Stimulated activated effector memory CD8-positive, alpha-beta T cell treated with anti-CD3 and anti-CD28 coated beads, Interleukin-12 subunit alpha, Interleukin-12 subunit beta, amount 100 ng/mL, for 72 hours (primary cell): ENCODE measurements at regions not wholly inside any gene's neighbourhood (a gene's known extent, or its start where the extent isn't known, plus 50 kb on each side); places are given as distances from the start of the nearest gene placed in this dataset.
A peak's percentile ranks its signal among the peaks of the same experiment; 100 is the strongest.

Experiments used
- ATAC-seq: fragments of 150-1000 bp; cut with Tn5 transposase; 2 replicates; pipeline ENCODE4 v1.10.0; 2021
- DNase-seq, 2 donors: peaks; one replicate each; pipeline ENCODE4 v3.0.0; 2021 to 2022; ENCODE audit warnings: low spot score in 2 of 2
- H3K27ac Mint-ChIP-seq: one replicate; pipeline ENCODE4 v1.8.0; 2022; ENCODE audit warnings: mild to moderate bottlenecking, mixed read lengths
- H3K36me3 Mint-ChIP-seq: one replicate; pipeline ENCODE4 v1.8.0; 2022; ENCODE audit warnings: mild to moderate bottlenecking, mixed read lengths
- H3K4me1 Mint-ChIP-seq: one replicate; pipeline ENCODE4 v1.8.0; 2022; ENCODE audit warnings: mixed read lengths
- H3K4me3 Mint-ChIP-seq: one replicate; pipeline ENCODE4 v1.8.0; 2022; ENCODE audit warnings: mild to moderate bottlenecking, mixed read lengths
- H3K9me3 Mint-ChIP-seq: one replicate; pipeline ENCODE4 v1.8.0; 2022; ENCODE audit warnings: mixed read lengths

DNA sequence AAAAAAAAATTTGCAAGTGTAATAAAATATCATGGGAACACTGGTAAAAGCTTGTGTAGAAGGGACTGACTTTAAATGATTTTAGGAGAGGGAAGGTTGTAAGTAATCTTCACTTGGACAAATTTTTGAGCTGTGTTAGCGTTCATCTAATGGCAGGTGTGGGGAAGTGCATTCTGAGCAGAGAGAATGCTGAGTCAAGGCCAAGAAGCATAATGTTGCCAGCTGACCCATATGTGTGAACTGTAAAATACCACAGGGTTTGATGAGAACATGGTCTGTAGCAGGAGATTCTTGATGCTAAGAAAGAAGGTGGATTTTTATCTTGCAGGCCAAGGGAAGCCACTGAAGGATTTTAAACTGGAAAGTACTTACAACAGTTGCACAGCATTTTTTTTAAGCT lies 98.2 kb upstream of the ZNF32 start:
- H3K9me3 Mint-ChIP-seq: no peaks in the 10 kb centered on the region
- H3K27ac Mint-ChIP-seq: no peak overlapping the region
- no peak for DNase-seq
- no peaks in the 10 kb centered on the region for H3K4me1 Mint-ChIP-seq
- ATAC-seq: no peak
- no peak overlapping the region for H3K4me3 Mint-ChIP-seq
- H3K36me3 Mint-ChIP-seq: no peaks in the 10 kb centered on the region

GRCh38 chr10:43739161-43739560 lies 90.5 kb upstream of the ZNF32 start:
- Mint-ChIP-seq H3K9me3 (no peaks in the 10 kb centered on the region), H3K27ac (no peak overlapping the region), H3K4me1 (no peaks in the 10 kb centered on the region), H3K4me3 (no peak overlapping the region), H3K36me3 (no peaks in the 10 kb centered on the region)
- DNase-seq (no peak), ATAC-seq (no peak)

DNA sequence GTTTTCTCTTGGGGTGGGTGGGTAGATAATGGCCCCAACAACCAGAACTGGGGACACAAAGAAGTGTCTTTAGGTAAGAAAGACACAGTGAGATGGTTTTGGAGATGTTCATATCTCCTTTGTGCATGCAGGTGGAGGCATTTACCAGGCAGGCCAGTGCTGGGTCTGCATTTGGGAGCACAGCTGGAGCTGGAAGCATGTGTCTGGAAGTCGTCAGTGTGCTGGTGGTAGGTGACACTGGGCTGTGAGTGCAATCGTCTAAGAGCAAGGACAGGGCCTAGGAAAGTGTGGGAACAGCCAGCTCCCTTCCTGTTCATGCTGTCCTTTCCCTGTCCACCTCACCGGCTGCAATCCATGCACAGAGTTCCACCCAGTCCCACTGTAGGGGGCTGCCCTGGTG lies 88.3 kb upstream of the ZNF32 start:
- Mint-ChIP-seq H3K27ac (no peak overlapping the region), H3K36me3 (no peaks in the 10 kb centered on the region), H3K4me3 (no peak overlapping the region), H3K9me3 (no peaks in the 10 kb centered on the region), H3K4me1 (no peaks in the 10 kb centered on the region)
- DNase-seq (no peak), ATAC-seq (no peak)

DNA sequence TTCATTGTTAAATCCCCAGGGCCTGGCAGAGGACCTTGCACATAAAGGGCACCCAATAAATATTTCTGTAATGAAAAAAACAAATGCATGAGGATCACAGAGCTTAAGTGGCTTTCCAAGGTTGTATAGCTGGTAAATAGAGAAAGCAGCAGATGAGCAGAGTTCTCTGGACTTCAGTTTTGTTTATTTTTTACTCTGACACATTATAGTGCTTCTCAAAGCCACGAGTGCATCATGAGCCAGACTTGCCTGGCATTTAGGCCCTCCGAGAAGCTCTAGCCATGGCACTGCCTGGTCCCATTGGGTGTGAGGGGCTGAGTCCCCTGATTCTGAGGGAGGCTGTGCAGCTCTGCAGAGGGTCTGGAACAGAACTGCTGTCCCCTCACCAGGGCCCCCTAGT lies 87.2 kb upstream of the ZNF32 start:
- DNase-seq (no peak), ATAC-seq (no peak)
- no peaks in the 10 kb centered on the region for H3K9me3 Mint-ChIP-seq
- no peak overlapping the region for H3K4me3 Mint-ChIP-seq
- no peak overlapping the region for H3K27ac Mint-ChIP-seq
- H3K4me1 Mint-ChIP-seq: no peaks in the 10 kb centered on the region
- no peaks in the 10 kb centered on the region for H3K36me3 Mint-ChIP-seq

DNA sequence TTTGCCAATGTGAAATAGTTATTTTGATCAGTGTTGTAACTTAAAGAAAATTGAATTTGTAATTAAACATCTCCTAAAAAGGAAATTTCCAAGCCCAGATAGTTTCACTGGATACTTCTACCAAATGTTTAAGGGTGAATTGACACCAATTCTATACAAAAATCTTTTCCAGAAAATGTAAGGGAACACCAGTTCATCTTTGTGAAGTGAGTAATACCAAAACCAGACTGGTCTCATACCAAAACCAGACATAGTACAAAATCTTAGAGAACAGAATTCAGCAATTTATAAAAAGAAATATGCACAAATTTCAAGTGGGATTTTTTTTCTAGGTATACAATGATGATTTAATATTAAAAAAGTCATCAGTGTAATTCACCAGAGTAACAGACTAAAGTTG lies 86.0 kb upstream of the ZNF32 start:
- peaks cover 2% of the 10 kb centered on the region for H3K9me3 Mint-ChIP-seq
- H3K27ac Mint-ChIP-seq: no peak overlapping the region

DNA sequence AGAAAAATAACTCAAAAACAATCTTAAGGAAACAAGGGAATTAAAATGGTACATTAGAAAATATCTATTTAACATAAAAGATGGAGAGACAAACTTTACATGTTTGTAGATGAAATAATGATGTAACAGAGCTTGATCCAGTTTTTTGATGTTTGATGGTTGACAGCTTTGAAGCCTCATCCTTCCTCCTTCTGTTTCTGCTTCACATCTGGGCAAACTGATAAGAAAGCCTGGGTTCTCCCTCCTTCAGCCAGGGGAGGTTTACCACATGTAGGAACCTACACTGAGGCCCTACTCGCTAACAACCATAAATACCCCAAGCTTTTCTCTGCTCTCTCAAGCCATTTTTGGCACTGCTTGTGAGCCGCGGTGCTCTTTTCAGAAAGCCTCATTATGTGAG lies 82.8 kb upstream of the ZNF32 start:
- no peaks in the 10 kb centered on the region for H3K4me1 Mint-ChIP-seq
- DNase-seq (no peak), ATAC-seq (no peak)
- H3K9me3 Mint-ChIP-seq: peaks cover 15% of the 10 kb centered on the region
- H3K27ac Mint-ChIP-seq: no peak overlapping the region
- no peak overlapping the region for H3K4me3 Mint-ChIP-seq
- H3K36me3 Mint-ChIP-seq: no peaks in the 10 kb centered on the region

More for the DNA sequence above, 86.0 kb upstream of the ZNF32 start:
- no peak overlapping the region for H3K4me3 Mint-ChIP-seq
- no peaks in the 10 kb centered on the region for H3K4me1 Mint-ChIP-seq
- no peaks in the 10 kb centered on the region for H3K36me3 Mint-ChIP-seq
- ATAC-seq: no peak
- no peak for DNase-seq

GRCh38 chr10:43728425-43728824 lies 79.7 kb upstream of the ZNF32 start:
- H3K36me3 Mint-ChIP-seq: no peaks in the 10 kb centered on the region
- peaks cover 21% of the 10 kb centered on the region for H3K9me3 Mint-ChIP-seq
- ATAC-seq (no peak), DNase-seq (no peak)
- H3K4me1 Mint-ChIP-seq: no peaks in the 10 kb centered on the region
- H3K4me3 Mint-ChIP-seq: no peak overlapping the region
- H3K27ac Mint-ChIP-seq: no peak overlapping the region

GRCh38 chr10:43727935-43728334 lies 79.3 kb upstream of the ZNF32 start:
- ATAC-seq: no peak
- no peak overlapping the region for H3K4me3 Mint-ChIP-seq
- no peak overlapping the region for H3K27ac Mint-ChIP-seq
- DNase-seq: no peak
- peaks cover 21% of the 10 kb centered on the region for H3K9me3 Mint-ChIP-seq
- no peaks in the 10 kb centered on the region for H3K36me3 Mint-ChIP-seq
- no peaks in the 10 kb centered on the region for H3K4me1 Mint-ChIP-seq

DNA sequence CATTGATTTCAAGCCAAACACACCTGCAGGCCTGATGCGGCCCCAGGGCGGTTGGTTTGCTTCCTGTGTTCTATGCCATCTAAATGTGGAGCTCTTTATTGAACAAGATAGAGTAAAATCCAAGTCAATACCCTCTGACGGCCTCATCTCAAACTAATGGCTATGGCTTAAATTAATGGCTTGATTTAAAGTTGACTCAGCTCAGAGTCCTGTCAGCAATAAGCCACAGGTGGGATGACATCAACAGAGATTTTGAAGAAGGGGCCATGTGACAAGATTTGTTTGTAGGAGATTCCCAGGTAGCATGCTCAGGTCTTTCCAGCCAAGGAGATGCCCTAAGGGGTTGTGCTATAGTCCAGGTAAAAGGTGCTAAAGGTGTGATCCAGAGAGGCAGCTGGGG lies 66.7 kb upstream of the ZNF32 start:
- no peaks in the 10 kb centered on the region for H3K4me1 Mint-ChIP-seq
- DNase-seq (no peak), ATAC-seq (no peak)
- H3K36me3 Mint-ChIP-seq: no peaks in the 10 kb centered on the region
- no peak overlapping the region for H3K27ac Mint-ChIP-seq
- no peak overlapping the region for H3K4me3 Mint-ChIP-seq
- no peaks in the 10 kb centered on the region for H3K9me3 Mint-ChIP-seq

GRCh38 chr10:43712821-43713584 lies 64.3 kb upstream of the ZNF32 start:
- Mint-ChIP-seq H3K4me3 (no peak overlapping the region), H3K27ac (no peak overlapping the region), H3K9me3 (no peaks in the 10 kb centered on the region), H3K4me1 (no peaks in the 10 kb centered on the region), H3K36me3 (no peaks in the 10 kb centered on the region)
- DNase-seq (no peak), ATAC-seq (no peak)

- no peaks in the 10 kb centered on the region for H3K36me3 Mint-ChIP-seq
- H3K27ac Mint-ChIP-seq: no peak overlapping the region
- DNase-seq (no peak), ATAC-seq (no peak)
- H3K9me3 Mint-ChIP-seq: no peaks in the 10 kb centered on the region
- no peaks in the 10 kb centered on the region for H3K4me1 Mint-ChIP-seq
- no peak overlapping the region for H3K4me3 Mint-ChIP-seq
Measured at GRCh38 chr10:43710772-43711471, 62.2 kb upstream of the ZNF32 start.

GRCh38 chr10:43708262-43708661 lies 59.6 kb upstream of the ZNF32 start:
- Mint-ChIP-seq H3K36me3 (no peaks in the 10 kb centered on the region), H3K27ac (no peak overlapping the region), H3K4me3 (no peak overlapping the region), H3K9me3 (no peaks in the 10 kb centered on the region), H3K4me1 (no peaks in the 10 kb centered on the region)
- ATAC-seq (no peak), DNase-seq (no peak)

DNA sequence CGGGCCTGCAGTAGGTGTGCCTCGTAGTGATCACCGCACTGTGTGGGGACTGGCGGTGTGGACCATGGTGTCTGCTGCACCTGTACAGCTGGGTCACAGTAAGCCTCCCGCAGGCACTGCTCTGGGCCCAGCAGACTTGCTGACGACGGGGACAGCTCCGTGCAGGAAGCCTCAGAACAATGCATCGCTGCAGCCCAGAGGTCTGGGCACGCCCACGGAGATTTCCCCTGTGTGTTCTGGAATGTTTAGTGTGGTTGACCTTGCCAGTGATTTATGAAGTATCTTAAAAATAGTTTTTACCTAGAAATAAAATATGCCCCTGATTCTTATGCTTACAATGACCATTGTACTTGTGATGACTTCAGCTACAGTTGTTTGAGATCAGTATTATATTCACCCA lies 59.1 kb upstream of the ZNF32 start:
- no peak overlapping the region for H3K4me3 Mint-ChIP-seq
- DNase-seq (peak in 1 of 2 donors; percentile 43), ATAC-seq (no peak)
- H3K4me1 Mint-ChIP-seq: no peaks in the 10 kb centered on the region
- H3K9me3 Mint-ChIP-seq: no peaks in the 10 kb centered on the region
- H3K36me3 Mint-ChIP-seq: no peaks in the 10 kb centered on the region
- no peak overlapping the region for H3K27ac Mint-ChIP-seq

GRCh38 chr10:43706166-43706565 lies 57.5 kb upstream of the ZNF32 start:
- H3K9me3 Mint-ChIP-seq: no peaks in the 10 kb centered on the region
- DNase-seq: peak in 1 of 2 donors; percentile 45
- no peaks in the 10 kb centered on the region for H3K36me3 Mint-ChIP-seq
- H3K4me3 Mint-ChIP-seq: no peak overlapping the region
- H3K27ac Mint-ChIP-seq: no peak overlapping the region
- no peaks in the 10 kb centered on the region for H3K4me1 Mint-ChIP-seq
- no peak for ATAC-seq

- H3K27ac Mint-ChIP-seq: no peak overlapping the region
- H3K4me1 Mint-ChIP-seq: no peaks in the 10 kb centered on the region
- no peaks in the 10 kb centered on the region for H3K36me3 Mint-ChIP-seq
- H3K4me3 Mint-ChIP-seq: no peak overlapping the region
- peak in 1 of 2 donors; percentile 30 for DNase-seq
- no peak for ATAC-seq
- no peaks in the 10 kb centered on the region for H3K9me3 Mint-ChIP-seq
Measured at GRCh38 chr10:43703286-43703685, 54.6 kb upstream of the ZNF32 start.

DNA sequence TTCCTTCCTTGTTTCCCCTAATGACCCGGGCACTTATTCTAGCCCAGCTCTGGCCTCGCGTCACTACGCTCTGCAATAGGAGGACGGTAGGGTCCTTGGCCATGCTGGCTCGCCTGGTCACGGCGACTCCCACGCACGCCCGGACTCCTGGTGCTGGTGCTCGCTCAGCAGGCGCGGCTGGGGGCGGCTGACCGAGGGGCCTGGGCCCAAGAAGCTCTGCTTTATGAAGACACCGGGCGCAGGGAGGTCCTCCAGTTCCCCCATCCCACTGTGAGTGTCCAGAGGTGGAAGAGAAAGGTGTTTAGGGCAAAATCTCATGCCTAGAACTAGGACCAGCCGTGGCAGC lies 54.2 kb upstream of the ZNF32 start:
- peak in 1 of 2 donors; percentile 28 for DNase-seq
- ATAC-seq: no peak
- H3K9me3 Mint-ChIP-seq: no peaks in the 10 kb centered on the region
- no peak overlapping the region for H3K27ac Mint-ChIP-seq
- no peaks in the 10 kb centered on the region for H3K36me3 Mint-ChIP-seq
- H3K4me3 Mint-ChIP-seq: no peak overlapping the region
- no peaks in the 10 kb centered on the region for H3K4me1 Mint-ChIP-seq
